ENCODE measurements at regions not wholly inside any gene's neighbourhood (a gene's known extent, or its start where the extent isn't known, plus 50 kb on each side); places are given as distances from the start of the nearest gene placed in this dataset.
A peak's percentile ranks its signal among the peaks of the same experiment; 100 is the strongest.

DNA sequence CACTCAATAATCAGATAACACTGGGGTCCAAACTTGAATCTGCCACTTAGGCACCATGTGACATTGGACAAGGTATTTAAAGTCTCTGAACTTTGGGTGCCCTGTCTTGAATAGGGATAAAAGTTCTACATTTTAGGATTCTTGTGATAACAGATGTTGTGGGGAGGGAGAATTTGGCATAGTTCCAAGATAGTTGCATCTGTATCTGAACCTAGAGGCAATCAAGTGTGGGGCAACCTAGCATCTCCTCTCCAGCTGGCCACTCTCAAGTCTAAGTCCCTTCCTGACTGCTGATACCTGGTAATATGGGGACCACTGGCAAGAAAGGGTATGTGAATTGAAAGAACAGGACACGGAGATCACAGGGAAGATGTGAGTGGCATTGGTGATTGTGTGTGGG is 256.1 kb downstream of the FOXO1 start:
- no peaks in the 10 kb centered on the region for H3K36me3 ChIP-seq
- TF ChIP-seq POLR2AphosphoS5 (IDR thresholded peaks at IDR 0.05), result no peak
- TF ChIP-seq, protein P1, sequence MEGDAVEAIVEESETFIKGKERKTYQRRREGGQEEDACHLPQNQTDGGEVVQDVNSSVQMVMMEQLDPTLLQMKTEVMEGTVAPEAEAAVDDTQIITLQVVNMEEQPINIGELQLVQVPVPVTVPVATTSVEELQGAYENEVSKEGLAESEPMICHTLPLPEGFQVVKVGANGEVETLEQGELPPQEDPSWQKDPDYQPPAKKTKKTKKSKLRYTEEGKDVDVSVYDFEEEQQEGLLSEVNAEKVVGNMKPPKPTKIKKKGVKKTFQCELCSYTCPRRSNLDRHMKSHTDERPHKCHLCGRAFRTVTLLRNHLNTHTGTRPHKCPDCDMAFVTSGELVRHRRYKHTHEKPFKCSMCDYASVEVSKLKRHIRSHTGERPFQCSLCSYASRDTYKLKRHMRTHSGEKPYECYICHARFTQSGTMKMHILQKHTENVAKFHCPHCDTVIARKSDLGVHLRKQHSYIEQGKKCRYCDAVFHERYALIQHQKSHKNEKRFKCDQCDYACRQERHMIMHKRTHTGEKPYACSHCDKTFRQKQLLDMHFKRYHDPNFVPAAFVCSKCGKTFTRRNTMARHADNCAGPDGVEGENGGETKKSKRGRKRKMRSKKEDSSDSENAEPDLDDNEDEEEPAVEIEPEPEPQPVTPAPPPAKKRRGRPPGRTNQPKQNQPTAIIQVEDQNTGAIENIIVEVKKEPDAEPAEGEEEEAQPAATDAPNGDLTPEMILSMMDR (IDR thresholded peaks at IDR 0.05 in 8 of 11, conservative IDR thresholded peaks at IDR 0.05 in 3 of 11), result no peak
- H3K9me3 ChIP-seq, result peaks cover 0 to 10% (median 7%) of the 10 kb centered on the region in 8 donors
- no peaks in the 10 kb centered on the region for H3K27me3 ChIP-seq (replicated peaks in 1 of 7)
- H3K4me1 ChIP-seq, result peaks cover 0 to 5% (median 0%) of the 10 kb centered on the region in 6 donors
- H3K27ac ChIP-seq, result no peak overlapping the region
- no peak overlapping the region for H3K4me3 ChIP-seq
- intact Hi-C loops (cut with DNase I; ENCODE audit: low total_unique reads), result no loop called here
- WGBS, 5 donors, result 94 to 100% (median 97%) methylated on average over 1 of the region's 1 CpG
- no peak for DNase-seq

DNA sequence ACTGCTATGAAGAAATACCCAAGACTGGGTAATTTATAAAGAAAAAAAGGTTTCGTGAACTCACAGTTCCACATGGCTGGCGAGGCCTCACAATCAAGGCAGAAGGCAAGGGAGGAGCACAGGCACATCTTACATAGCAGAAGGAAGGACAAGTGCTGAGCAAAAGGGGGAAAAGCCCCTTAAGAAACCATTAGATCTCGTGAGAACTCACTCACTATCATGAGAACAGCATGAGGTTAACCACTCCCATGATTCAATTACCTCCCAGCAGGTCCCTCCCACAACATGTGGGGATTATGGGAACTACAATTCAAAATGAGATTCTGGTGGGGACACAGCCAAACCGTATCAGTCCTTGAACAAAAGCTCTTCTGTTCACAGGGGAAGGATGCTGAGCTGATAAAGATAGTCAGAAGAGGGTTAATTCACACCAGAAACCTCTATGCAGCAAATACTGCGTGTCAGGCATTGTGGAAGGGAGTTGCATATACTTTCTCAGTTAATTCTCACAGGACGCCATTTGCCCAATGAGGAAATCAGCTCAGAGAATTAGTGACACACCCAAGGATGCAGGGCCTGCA is 246.2 kb downstream of the FOXO1 start:
- intact Hi-C loops (cut with DNase I; ENCODE audit: low total_unique reads), result no loop called here
- WGBS, 5 donors, result 71 to 85% (median 76%) methylated on average over 6 of the region's 6 CpGs
- H3K4me1 ChIP-seq, result peaks cover 0 to 28% (median 8%) of the 10 kb centered on the region in 6 donors
- H3K36me3 ChIP-seq, result no peaks in the 10 kb centered on the region
- H3K9me3 ChIP-seq, result no peaks in the 10 kb centered on the region
- no peak for TF ChIP-seq POLR2A (IDR thresholded peaks at IDR 0.05)
- TF ChIP-seq, protein P1 (IDR thresholded peaks at IDR 0.05 in 8 of 11, conservative IDR thresholded peaks at IDR 0.05 in 3 of 11), result no peak
- no peak for TF ChIP-seq POLR2AphosphoS5 (IDR thresholded peaks at IDR 0.05)
- H3K27ac ChIP-seq, result no peak overlapping the region
- no peaks in the 10 kb centered on the region for H3K27me3 ChIP-seq (replicated peaks in 1 of 7)
- DNase-seq, result no peak
- no peak overlapping the region for H3K4me3 ChIP-seq

DNA sequence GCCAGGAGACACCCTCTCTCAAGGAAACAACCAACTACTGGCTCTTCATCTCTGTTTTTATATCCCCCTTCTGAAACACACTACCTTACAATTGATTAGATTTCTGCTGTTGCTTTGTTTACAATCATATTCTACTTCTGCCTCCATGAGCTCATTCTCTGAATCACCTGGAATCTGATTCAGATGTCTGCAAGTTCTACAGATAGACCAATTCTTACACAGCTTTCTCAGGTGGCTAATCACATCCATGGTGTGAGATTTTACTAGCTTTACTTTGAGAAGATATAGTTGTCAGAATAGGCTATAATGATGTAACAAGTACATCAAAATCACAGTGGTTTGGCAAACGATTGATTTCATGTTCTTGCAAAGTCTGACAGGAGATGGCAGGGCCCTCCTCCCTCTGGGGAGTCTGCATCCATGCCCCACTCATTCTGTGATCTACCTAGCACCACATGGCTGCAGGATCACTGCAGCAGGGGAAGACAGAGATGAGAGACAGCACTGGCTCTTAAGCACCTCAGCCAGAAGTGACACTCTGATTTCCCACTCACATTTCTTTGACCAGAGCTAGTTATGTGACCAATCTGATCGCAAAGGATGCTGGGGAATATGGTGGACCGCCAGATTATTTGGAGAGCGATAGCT is 243.7 kb downstream of the FOXO1 start:
- Histone ChIP-seq H3K36me3 (no peaks in the 10 kb centered on the region), H3K4me1 (peaks cover 0 to 28% (median 8%) of the 10 kb centered on the region in 6 donors), H3K27me3 (replicated peaks in 1 of 7) (no peaks in the 10 kb centered on the region), H3K9me3 (no peaks in the 10 kb centered on the region), H3K27ac (peak overlapping the region in 1 of 8 donors; percentile 1), H3K4me3 (no peak overlapping the region)
- intact Hi-C loops (cut with DNase I; ENCODE audit: low total_unique reads), result no loop called here
- TF ChIP-seq, protein P1 (IDR thresholded peaks at IDR 0.05 in 8 of 11, conservative IDR thresholded peaks at IDR 0.05 in 3 of 11), result no peak
- TF ChIP-seq POLR2AphosphoS5 (IDR thresholded peaks at IDR 0.05), result no peak
- no peak for DNase-seq
- WGBS, 5 donors, result 82 to 89% (median 85%) methylated on average over 4 of the region's 4 CpGs

DNA sequence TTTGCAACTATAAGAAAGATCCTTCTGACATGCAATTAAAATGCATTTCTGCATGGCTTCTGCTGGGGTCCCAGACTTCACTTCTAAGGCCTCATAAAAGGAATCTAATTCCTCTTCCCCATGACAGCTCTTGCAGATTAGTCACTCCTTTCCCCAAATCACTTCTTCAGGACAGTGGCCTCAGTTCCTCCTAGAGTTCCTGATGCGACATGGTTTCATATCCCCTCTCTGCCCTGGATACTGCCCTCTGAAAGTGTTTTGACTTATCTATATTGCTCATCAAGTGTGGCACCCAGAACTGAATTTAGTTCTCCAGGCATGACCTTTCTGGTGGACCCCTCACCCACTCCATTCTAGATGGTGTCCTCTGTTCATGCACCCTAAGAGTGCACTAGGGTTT is 238.1 kb downstream of the FOXO1 start:
- intact Hi-C loops (cut with DNase I; ENCODE audit: low total_unique reads), result no loop called here
- no peaks in the 10 kb centered on the region for H3K27me3 ChIP-seq (replicated peaks in 1 of 7)
- no peak overlapping the region for H3K4me3 ChIP-seq
- H3K9me3 ChIP-seq, result no peaks in the 10 kb centered on the region
- H3K4me1 ChIP-seq, result peaks cover 18 to 56% (median 30%) of the 10 kb centered on the region in 6 donors
- TF ChIP-seq POLR2AphosphoS5 (IDR thresholded peaks at IDR 0.05) (no peak), POLR2A (IDR thresholded peaks at IDR 0.05) (no peak)
- TF ChIP-seq, protein P1 (IDR thresholded peaks at IDR 0.05 in 8 of 11, conservative IDR thresholded peaks at IDR 0.05 in 3 of 11), result no peak
- 71 to 96% (median 82%) methylated on average over 1 of the region's 1 CpG for WGBS, 5 donors
- no peak overlapping the region for H3K27ac ChIP-seq
- no peak for DNase-seq
- H3K36me3 ChIP-seq, result no peaks in the 10 kb centered on the region
